ENCODE measurements at regions not wholly inside any gene's neighbourhood (a gene's known extent, or its start where the extent isn't known, plus 50 kb on each side); places are given as distances from the start of the nearest gene placed in this dataset.

DNA sequence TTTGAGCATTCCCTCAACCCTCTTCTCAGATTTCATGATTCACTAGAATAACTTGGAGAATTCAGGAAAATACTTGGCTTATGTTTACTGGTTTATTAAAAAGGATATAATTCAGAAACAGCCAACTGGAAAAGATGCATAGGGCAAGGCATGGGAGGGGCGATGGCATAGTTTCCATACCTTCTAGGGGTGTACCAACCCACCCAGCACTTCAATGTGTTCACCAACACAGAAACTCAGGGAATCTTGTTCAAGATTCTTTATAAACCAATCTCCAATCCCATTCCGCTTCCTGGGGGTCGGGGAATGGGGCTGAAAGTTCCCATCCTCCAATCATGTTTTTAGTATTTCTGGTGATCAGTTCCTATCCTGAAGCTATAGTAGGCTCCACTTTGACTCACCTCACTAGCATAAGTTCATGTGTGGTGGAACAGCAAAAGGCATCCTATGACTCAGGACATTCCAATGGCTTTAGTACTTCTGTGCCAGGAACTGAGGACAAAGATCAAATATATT is 164.4 kb downstream of the SIM1 start:
- no peak for TF ChIP-seq POLR2AphosphoS5 (IDR thresholded peaks at IDR 0.05)
- TF ChIP-seq, protein P1, sequence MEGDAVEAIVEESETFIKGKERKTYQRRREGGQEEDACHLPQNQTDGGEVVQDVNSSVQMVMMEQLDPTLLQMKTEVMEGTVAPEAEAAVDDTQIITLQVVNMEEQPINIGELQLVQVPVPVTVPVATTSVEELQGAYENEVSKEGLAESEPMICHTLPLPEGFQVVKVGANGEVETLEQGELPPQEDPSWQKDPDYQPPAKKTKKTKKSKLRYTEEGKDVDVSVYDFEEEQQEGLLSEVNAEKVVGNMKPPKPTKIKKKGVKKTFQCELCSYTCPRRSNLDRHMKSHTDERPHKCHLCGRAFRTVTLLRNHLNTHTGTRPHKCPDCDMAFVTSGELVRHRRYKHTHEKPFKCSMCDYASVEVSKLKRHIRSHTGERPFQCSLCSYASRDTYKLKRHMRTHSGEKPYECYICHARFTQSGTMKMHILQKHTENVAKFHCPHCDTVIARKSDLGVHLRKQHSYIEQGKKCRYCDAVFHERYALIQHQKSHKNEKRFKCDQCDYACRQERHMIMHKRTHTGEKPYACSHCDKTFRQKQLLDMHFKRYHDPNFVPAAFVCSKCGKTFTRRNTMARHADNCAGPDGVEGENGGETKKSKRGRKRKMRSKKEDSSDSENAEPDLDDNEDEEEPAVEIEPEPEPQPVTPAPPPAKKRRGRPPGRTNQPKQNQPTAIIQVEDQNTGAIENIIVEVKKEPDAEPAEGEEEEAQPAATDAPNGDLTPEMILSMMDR (IDR thresholded peaks at IDR 0.05): no peak

Measured in prostate gland (tissue), 2 donors.